ENCODE measurements at regions not wholly inside any gene's neighbourhood (a gene's known extent, or its start where the extent isn't known, plus 50 kb on each side); places are given as distances from the start of the nearest gene placed in this dataset.
"Not testable (repeated sequence)": the region's sequence is repeated elsewhere in the genome, so short reads cannot be mapped to it uniquely, and the experiment has no call there.

DNA sequence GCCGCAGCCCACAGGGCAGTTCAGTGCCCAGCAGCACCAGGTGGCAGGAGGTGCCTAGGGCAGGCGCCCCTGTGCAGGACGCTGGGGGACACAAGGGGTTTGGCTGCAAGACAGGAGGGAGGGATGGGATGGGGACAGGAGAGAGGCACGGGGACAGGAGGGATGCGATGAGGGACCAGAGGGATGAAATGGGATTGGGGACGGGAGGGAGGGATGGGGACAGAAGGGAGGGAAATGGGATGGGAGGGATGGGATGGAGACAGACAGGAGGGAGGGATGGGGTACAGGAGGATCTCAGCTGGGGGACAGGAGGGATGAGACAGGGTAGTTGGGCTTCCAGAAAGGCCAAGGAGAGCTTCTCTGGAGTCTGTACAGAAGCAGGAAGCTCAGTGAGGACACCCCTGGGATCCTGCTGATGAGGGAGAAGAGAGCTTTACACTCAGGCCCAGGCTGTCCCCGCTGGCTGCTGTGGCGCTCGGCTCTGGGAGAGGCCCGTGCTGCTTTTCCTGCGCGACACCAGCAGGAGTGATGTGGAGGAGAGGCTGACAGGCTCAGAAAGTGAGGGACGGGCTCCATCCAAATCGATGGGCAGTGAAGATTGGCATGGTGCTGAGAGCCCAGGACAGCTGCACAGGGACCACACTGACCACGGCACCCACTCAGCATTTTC is 400.8 kb downstream of the SMOC2 start:
- DNase-seq: no peak

DNA sequence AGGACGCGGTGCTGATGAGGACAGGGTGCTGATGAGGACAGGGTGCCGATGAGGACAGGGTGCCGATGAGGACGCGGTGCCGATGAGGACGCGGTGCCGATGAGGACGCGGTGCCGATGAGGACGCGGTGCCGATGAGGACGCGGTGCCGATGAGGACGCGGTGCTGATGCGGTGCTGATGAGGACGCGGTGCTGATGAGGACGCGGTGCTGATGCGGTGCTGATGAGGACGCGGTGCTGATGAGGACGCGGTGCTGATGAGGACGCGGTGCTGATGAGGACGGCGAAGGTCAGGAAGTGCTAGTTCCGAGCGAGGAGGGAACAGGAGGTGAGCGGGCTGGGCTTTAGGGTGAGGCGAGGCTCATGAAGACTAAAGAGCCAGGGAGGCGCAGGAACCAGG is 399.9 kb downstream of the SMOC2 start:
- DNase-seq: not testable (repeated sequence)

DNA sequence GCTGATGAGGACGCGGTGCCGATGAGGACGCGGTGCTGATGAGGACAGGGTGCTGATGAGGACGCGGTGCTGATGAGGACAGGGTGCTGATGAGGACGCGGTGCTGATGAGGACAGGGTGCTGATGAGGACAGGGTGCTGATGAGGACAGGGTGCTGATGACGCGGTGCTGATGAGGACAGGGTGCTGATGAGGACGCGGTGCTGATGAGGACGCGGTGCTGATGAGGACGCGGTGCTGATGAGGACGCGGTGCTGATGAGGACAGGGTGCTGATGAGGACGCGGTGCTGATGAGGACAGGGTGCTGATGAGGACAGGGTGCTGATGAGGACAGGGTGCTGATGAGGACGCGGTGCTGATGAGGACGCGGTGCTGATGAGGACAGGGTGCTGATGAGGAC is 399.3 kb downstream of the SMOC2 start:
- DNase-seq: not testable (repeated sequence)

DNA sequence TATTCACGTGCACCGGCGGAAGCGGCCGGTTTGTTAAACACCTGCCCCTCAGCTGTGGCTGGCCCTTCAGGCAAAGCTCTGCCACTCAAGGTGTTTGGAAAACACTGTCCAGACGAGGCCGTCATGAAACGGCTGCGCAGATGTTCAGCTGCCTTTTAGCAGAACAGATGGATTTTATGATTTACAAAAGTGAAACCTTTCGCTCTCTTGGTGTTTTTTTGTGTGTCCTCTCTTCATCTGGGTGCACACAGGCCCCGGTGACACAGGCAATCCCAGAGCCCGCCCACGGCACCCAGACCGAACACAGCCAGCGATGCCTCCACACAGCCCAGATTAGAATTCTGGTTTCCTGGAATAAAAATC is 397.0 kb downstream of the SMOC2 start:
- no peak for DNase-seq

DNA sequence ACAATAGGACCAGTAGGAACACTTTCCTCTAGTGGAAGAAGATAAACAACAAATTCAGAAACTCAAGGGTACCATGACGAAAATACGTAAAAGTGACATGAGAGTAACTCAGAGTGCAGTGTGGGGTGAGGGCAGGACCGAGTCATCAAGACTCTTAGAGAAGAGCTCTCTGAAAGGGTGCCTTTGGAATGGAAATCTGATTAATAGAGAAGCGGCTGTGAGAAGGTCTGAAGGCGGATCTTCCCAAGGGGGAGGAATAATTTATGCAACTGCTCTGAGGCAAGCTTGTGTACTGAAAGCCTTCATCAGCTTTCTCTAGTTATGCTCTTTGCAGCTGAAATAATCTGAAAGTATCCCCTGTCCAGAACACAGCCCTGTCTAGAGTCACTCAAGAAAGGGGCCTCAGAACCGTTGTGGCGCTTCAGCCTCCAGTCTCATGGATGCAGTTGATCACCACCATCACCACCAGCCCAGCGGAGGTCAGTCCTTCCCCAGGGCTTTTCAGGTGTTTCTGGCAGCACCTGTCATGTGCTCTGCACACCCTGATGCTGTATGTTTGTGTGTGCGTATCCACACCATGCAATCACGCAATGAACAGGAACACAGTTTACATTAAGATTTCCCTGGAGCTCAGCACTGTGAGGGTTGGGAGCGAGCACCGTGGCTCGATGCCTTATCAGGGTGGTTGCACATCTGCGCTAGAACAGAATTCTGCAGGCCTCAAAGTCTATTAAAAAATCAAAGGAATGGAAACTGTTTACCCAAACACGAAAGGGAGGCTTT is 396.5 kb downstream of the SMOC2 start:
- no peak for DNase-seq

DNA sequence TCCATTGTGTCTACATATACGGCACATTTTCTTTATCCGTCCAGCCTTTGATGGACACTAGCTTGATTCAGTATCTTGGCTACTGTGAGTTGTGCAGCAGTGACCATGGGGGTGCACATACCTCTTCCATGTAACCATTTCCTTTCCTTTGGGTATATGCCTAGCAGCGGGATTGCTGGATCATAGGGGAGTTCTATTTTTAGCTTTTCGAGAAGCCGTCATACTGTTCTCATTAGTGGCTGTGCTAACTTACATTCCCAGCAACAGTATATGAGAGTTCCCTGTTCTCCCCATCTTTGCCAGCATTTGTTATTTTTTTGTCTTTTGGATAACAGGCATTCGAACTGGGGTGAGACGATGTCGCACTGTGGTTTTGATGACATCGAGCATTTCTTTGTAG is 395.0 kb downstream of the SMOC2 start:
- DNase-seq: no peak

DNA sequence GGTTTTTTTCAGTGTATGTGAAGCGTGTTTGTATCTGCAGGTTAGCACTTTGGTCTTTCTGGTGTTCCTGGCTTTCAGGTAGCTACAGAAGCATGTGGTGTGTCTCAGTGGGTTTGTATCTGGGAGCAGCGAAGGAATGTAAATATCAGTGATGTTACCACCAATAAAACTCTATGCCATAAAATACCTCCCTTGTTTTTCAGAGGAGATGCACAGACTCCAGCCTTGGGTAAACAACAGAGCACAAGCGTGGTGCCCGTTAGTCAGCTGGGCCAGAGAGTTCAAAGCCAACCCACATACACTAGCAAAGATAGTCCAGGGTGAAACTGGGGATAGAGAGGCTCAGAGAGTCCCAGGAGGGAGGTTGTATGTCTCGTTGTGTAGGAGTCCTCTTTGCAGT is 393.8 kb downstream of the SMOC2 start:
- no peak for DNase-seq

DNA sequence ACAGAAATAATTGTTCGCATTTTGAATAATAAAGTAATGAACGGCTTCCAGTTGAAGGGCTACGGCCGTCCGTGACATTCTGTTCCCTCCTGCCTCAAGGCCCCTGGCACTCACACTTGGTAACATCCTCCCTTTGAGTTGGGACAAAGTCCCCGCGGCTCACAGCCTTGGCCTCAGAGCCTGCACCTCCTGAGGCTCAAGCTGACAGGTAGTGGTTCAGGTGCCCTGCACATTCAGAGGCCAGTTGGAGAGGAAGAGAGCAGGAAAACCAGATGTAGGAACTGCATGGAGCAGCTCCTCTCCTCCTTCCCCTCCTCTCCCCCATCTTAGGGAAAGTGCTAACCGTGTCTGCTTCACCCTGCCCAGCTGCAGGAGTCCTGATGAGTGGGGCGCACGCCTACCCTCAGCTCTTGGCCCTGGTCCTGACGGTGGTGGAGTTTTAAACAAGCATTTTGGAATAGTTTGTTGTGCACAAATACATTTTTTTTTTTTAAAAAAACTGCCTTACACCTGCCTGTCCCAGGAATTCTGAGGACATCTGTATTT is 393.1 kb downstream of the SMOC2 start:
- no peak for DNase-seq

DNA sequence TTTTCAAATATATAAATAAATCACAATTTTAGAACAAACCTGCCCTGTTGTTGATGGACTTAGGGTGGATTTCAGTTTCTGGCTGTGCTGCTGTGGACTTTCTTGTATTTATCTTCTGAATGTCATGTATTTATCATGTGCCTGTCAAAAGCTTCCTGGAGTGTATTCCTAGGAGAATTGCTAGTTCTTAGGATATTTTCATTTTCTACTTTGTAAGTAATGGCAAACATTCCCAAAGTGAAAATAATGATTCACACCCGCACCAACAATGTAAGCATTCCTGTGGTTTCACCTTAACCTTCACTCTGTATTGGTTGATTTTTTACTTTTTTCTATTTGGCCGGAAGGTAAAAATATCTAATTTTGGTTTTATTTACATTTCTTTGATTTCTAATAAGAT is 387.8 kb downstream of the SMOC2 start:
- no peak for DNase-seq

DNA sequence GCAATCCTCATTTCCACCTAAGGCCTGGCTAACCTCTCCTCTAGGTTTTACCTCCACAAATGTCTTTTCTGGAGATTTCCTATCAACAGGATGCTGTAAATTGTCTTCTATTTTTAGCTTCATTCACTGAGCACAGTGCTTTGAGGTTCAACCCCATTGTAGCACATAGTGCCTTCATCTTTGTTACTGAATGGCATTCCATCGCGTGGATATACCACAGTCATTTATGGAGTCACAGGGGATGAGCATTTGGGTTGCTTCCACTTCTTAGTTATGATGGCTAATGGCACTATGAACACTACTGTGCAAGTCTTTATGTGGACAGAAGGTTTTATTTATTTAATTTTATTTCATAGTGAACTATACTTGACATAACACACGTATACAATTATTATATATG is 387.1 kb downstream of the SMOC2 start:
- DNase-seq: no peak

DNA sequence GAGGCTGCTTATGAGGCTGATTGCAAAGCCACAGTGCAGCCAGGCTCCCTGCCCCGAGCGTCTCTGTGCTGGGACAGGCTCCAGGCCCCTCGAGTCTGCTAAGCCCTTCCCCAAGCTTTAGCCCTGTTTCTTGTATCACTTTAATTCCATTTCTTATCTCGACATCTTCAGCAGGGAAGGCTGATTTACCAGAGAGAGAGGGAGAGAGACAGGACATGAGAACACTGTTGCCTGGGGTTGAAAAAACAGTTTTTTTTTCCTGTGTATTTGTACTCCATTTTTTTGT is 386.5 kb downstream of the SMOC2 start:
- no peak for DNase-seq

DNA sequence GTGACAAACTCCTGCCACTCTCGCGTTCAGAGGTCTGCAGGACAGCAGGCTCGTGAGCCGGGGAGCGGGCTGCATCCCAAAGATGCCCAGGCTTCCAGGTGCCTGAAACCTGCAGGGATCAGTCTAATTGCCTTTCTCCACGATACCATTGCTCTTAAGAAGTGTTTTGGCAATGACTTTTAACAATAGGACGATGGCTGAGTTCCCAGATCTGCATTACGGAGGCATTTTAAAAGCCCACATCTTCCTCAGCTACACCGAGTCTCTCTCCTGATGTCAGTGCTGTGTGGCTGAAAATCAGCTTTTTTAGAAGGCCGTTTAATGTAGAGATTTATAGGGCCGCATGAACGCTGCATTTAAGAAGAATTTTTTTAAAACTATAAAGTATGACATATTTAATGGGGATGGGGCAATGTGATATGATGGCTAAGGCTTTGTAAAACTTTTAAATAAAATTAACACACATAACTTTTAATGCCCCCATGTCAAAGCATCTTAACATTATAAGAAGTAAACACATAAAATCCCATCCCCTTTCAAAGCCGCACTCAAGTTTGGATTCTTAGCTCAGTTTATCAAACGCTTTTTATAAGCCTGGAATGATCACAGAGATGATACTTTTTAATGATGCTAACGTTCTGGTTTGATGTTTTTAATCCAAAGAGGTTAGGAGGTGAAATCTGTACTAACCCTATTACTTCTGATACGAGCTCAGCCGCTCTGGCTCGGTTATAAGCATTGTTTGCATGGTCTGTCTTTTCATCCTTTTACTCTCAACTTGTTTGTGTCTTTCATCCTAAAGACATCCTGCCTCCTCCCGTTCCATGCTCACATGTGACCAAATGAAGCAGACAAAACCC is 386.0 kb downstream of the SMOC2 start:
- DNase-seq: no peak

DNA sequence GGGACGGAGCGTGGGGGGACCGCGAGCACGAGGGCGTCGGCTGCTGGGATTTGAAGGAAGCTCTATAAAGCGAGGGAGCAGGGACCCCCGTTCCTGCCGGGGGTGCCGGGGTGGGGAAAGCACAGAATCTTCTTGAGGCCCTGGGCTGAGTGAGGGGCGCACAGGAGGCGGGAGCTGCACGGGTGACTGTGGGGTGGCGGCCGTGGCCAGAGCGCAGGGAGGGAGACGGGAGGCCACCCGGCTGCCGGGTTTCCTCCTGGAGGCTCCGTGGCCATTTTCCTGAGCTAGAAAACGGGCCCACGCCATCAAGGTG is 385.1 kb downstream of the SMOC2 start:
- no peak for DNase-seq

DNA sequence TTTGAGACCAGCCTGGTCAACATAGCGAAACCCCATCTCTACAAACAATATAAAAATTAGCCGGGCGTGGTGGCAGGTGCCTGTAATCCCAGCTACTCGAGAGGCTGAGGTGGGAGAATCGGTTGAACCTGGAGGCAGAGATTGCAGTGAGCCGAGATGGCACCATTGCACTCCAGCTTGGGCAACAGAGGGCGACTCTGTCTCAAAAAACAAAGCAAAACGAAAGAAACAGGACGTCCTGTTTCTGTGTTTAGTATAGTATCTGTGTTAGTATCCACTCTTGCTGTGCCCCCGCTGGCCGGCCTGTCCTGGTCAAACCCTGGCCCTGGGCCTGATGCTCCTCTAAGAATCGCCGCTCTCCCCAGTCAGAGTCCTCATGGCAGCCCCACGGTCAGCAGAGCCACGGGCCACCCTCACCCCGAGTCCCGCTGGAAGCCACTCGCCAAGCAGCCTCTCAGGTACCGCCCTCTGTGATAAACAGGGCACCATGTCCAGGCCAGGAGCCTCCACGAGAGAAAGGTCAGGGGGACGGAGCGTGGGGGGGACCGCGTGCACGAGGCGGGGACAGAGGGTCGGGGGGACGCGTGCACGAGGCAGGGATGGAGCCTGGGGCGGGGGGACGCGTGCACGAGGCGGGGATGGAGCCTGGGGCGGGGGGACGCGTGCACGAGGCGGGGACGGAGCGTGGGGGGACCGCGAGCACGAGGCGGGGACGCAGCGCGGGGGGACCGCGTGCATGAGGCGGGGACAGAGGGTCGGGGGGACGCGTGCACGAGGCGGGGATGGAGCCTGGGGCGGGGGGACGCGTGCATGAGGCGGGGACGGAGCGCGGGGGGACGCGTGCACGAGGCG is 384.5 kb downstream of the SMOC2 start:
- DNase-seq: no peak

DNA sequence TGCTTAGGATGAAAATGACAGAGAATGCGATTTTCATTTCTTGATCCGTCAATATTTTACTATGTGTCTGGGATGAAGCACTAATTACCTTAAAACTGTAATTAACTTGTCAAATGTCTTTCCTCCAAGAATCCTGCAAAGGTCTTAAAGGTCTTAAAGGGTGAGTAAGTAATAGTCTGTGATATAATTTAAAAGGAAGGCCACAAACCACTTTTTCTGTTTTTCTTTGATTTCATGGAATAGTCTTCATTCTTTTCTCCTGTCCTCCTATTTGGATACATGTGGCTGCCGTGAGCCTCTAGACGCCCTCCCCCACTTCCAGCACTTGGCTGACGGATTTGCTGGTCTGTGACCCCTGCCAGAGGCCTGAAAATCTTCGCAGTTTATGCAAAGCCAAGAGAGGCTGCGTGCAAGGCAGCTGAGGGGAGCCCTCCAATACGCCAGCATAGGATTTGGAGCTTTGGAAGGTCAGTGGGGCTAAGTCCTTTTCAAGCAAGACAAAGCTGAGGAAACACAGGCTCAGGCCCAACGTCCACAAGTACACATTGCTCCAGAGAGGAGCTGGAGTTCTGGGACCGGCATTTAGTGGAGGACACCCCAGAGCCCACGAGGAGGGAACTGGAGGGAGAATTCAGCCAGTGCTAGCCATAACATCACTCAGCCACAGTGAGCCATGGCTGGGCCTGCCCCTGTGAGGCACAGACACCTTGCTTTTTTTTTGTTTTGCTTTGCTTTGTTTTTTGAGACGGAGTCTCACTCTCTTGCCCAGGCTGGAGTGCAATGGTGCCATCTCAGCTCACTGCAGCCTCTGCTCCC is 382.6 kb downstream of the SMOC2 start:
- DNase-seq: no peak

DNA sequence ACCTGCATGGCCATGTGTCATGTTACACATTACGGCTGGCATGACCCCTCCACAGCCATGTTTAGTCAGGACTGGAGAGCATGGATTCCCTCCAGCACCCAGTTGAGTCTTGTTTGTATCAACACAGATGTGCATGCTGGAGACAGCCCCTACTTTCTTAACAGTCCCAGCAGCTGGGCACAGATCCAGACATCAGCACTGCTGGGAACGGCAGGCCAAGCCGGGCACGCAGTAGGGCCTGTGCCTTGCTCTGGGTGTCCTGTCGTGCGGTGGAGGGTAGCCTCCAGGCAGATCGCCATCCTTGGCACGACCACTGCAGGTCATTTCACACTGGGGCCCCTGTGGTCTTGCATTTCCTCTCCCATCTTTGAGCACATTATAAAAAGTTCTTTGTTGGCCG is 381.4 kb downstream of the SMOC2 start:
- no peak for DNase-seq

DNA sequence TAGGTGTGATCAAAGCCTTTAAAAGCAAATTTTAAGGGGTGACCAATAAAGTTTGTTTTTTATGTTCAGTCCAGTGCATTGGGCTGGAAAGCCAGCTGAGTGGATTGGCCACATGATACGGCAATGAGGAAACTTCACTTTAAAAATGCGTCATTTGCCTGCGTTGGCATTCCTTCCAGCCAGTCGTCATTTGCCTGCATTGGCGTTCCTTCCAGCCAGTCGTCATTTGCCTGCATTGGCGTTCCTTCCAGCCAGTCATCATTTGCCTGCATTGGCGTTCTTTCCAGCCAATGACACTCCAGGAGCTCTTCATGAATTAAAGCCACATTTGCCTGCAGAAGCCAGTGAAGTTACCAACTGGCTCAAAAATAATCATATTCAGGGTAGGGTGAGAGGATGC is 378.6 kb downstream of the SMOC2 start:
- DNase-seq: no peak

DNA sequence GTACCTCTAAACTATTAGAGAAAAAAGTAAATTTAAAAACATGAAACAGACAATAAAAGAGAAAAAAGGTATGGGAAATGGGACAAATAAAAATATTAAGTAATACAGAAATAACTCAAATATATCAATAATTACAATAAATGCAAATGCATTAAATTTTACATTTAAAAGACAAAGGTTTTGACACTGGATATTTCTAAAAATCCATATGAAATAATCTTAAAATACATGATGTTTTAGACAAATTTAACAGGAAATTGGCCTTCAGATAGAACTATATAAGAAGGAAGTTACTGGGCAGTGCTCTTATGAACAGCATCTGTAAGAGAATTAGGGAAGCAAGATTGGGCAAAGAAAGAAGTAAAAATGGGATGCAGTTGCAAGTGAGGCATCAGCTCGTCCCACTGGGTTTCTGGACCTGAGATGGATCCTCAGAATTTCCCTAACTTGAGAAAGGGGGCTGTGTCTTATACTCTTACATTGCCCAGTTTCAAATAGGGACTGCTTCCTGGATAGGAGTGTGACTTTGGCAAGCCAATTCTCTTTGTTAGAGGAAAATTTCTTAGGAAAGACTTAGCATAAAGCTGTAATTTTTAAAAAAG is 376.7 kb downstream of the SMOC2 start:
- no peak for DNase-seq

DNA sequence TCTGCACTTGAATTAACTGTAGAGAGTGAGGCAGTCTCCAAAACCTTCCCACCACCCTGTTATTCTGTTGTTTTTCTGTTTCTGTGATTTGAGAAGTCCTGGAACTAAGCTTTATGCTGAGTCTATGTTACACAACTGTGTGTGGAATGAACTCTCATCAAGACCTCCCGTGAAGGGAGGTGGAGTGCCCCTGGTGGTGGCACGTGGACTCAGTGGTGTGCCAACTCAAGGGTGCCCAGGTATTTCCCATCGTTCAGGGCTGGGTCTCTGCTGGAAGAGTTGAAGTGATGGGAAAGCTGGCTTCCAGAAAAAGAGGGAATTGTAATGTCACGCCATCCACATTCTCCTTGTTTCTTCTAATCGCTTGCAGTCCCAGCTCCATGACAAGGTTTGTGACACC is 374.2 kb downstream of the SMOC2 start:
- no peak for DNase-seq

DNA sequence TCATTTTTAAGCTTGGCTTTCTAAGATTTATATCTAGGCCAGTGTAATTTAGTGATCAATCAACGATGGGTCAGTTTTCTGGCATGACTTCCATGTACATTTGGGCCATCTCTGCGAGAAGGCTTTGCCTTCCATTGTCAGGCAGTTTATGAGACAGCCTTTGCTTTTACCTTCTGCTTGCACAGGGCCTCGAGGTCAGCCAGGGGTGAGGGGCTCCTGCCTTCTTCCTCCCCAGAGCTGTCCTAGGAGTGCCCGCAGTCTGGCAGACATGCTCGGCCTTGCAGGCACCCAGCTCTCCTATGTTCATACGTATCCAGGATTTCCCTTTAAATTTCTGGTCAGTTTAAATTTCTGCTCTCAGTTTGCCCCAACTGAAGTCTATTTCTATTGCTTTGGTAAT is 367.2 kb downstream of the SMOC2 start:
- no peak for DNase-seq

DNA sequence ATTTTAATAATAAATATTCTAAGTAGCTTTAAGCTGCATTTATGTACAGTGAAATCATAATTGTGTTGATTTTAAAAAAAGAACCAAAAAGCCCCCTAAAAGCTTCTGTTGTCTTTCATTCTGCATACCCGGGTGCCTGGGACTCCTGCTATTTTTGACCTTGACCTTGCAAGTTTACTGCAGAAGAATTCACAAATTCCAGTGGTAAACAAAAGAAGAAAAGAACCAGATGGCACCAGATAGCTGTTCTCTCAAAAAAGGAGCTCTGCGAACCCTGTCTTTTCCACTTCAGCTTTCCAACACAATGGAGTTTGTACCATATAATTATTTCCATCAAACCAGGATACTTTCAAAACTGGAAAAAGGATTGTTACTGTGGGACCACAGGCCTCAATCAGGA is 363.3 kb downstream of the SMOC2 start:
- no peak for DNase-seq

DNA sequence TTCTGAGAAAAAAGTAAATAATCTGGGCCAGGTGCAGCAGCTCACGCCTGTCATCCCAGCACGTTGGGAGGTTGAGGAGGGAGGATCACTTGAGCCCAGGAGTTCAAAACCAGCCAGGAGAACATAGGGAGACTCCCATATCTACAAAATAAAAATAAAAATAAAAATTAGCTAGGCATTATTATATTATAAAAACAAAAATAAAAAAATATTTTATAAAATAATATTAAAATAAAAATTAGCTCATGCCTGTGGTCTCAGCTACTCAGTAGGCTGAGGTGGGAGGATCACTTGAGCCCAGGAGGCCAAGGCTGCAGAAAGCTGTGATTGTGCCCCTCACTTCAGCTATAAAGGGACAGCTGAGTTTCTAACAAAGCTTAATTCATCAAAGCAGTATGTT is 362.9 kb downstream of the SMOC2 start:
- DNase-seq: no peak

Measured in activated CD4-positive, alpha-beta T cell treated with anti-CD3 and anti-CD28 coated beads, Interleukin-2, amount 50 U/mL, for 48 hours (primary cell).